ENCODE measurements at regions not wholly inside any gene's neighbourhood (a gene's known extent, or its start where the extent isn't known, plus 50 kb on each side); places are given as distances from the start of the nearest gene placed in this dataset.

GRCh38 chr5:22911019-22911418 lies 57.9 kb upstream of the CDH12 start:
- TF ChIP-seq POLR2A (IDR thresholded peaks at IDR 0.05) (no peak), CTCF (IDR thresholded peaks at IDR 0.05) (no peak)

All from testis (tissue), 2 donors.